ENCODE measurements at regions not wholly inside any gene's neighbourhood (a gene's known extent, or its start where the extent isn't known, plus 50 kb on each side); places are given as distances from the start of the nearest gene placed in this dataset.

DNA sequence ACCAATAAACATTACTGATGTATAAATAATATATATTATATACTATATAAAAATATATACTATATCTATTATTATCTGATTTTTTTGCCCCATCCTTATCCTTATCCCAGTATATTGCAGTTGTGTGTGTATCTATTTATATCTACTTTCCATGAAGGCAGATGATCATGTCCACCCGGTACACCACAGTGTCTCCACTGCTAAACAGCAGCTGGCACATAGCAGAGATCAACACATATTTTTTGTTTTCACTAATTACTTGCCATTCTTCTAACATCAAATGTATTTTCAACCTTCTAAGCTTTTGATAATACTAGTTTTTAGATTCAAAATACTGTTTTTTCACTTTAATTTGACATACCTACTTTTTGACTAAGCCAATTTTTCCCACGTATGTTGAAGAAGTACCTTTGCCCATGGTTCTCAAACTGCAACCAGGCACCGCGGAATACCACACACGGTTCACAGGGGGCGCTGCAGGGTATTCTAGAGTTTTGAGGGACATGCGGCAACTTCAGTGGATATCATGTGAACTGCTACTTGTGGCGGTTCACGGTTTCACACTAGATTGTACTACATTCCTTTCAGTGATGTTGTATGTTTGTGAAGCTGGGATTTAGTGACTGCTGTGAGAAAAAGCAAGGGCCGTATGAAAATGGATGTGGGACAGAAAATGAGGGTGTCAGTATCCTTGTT lies 182.5 kb upstream of the NPY2R start:
- H3F3A ChIP-seq (ENCODE audit: low read depth) = no peaks in the 10 kb centered on the region
- no peaks in the 10 kb centered on the region for H3K4me1 ChIP-seq (ENCODE audit: insufficient read depth, low read length, poor library complexity, severe bottlenecking)
- H3K79me2 ChIP-seq (ENCODE audit: insufficient read depth, low read length) = no peaks in the 10 kb centered on the region
- H3K4me2 ChIP-seq (ENCODE audit: low read depth, low read length, poor library complexity, severe bottlenecking) = no peak overlapping the region
- H3K4me3 ChIP-seq (ENCODE audit: low read length, poor library complexity, severe bottlenecking) = no peak overlapping the region
- H3K9ac ChIP-seq (ENCODE audit: low read depth, low read length, poor library complexity, severe bottlenecking) = no peak overlapping the region
- H3K27me3 ChIP-seq (ENCODE audit: insufficient read depth, low read length, poor library complexity, severe bottlenecking) = no peaks in the 10 kb centered on the region
- peak; percentile 81 for TF ChIP-seq CTCF (conservative IDR thresholded peaks at IDR 0.05; ENCODE audit: low read length)
- no peak for TF ChIP-seq EZH2phosphoT487 (IDR thresholded peaks at IDR 0.05; ENCODE audit: borderline replicate concordance)
- H4K20me1 ChIP-seq (ENCODE audit: insufficient read depth, low read length, poor library complexity, severe bottlenecking) = no peaks in the 10 kb centered on the region
- no peaks in the 10 kb centered on the region for H3K9me3 ChIP-seq (ENCODE audit: insufficient read depth, low read depth, low read length)
- H3K9me2 ChIP-seq (replicated peaks; ENCODE audit: low read depth, low read length) = no peaks in the 10 kb centered on the region
- H2AFZ ChIP-seq (ENCODE audit: low read length) = peak overlapping the region; percentile 6; the same call in 1 of the 2 replicates
- H3K36me3 ChIP-seq (ENCODE audit: insufficient read depth, low read length) = no peaks in the 10 kb centered on the region

- no peaks in the 10 kb centered on the region for H3K79me2 ChIP-seq (ENCODE audit: insufficient read depth, low read length)
- H3K4me2 ChIP-seq (ENCODE audit: low read depth, low read length, poor library complexity, severe bottlenecking) = no peak overlapping the region
- H4K20me1 ChIP-seq (ENCODE audit: insufficient read depth, low read length, poor library complexity, severe bottlenecking) = no peaks in the 10 kb centered on the region
- no peaks in the 10 kb centered on the region for H3K27me3 ChIP-seq (ENCODE audit: insufficient read depth, low read length, poor library complexity, severe bottlenecking)
- H3K4me3 ChIP-seq (ENCODE audit: low read length, poor library complexity, severe bottlenecking) = no peak overlapping the region
- no peaks in the 10 kb centered on the region for H3K9me3 ChIP-seq (ENCODE audit: insufficient read depth, low read depth, low read length)
- H3K4me1 ChIP-seq (ENCODE audit: insufficient read depth, low read length, poor library complexity, severe bottlenecking) = no peaks in the 10 kb centered on the region
- H3F3A ChIP-seq (ENCODE audit: low read depth) = no peaks in the 10 kb centered on the region
- no peak overlapping the region for H3K9ac ChIP-seq (ENCODE audit: low read depth, low read length, poor library complexity, severe bottlenecking)
- H2AFZ ChIP-seq (ENCODE audit: low read length) = peak overlapping the region; percentile 6; the same call in 1 of the 2 replicates
- no peaks in the 10 kb centered on the region for H3K36me3 ChIP-seq (ENCODE audit: insufficient read depth, low read length)
- no peak for TF ChIP-seq EZH2phosphoT487 (IDR thresholded peaks at IDR 0.05; ENCODE audit: borderline replicate concordance)
- no peak for TF ChIP-seq CTCF (conservative IDR thresholded peaks at IDR 0.05; ENCODE audit: low read length)
- no peaks in the 10 kb centered on the region for H3K9me2 ChIP-seq (replicated peaks; ENCODE audit: low read depth, low read length)
These were observed 181.7 kb upstream of the NPY2R start for GRCh38 chr4:155026715-155027114.

- Histone ChIP-seq H3K79me2 (ENCODE audit: insufficient read depth, low read length) (no peaks in the 10 kb centered on the region), H3K9me3 (ENCODE audit: insufficient read depth, low read depth, low read length) (no peaks in the 10 kb centered on the region), H4K20me1 (ENCODE audit: insufficient read depth, low read length, poor library complexity, severe bottlenecking) (no peaks in the 10 kb centered on the region), H2AFZ (ENCODE audit: low read length) (no peak overlapping the region), H3K9ac (ENCODE audit: low read depth, low read length, poor library complexity, severe bottlenecking) (no peak overlapping the region), H3K4me2 (ENCODE audit: low read depth, low read length, poor library complexity, severe bottlenecking) (no peak overlapping the region), H3K36me3 (ENCODE audit: insufficient read depth, low read length) (no peaks in the 10 kb centered on the region), H3K9me2 (replicated peaks; ENCODE audit: low read depth, low read length) (no peaks in the 10 kb centered on the region), H3K4me1 (ENCODE audit: insufficient read depth, low read length, poor library complexity, severe bottlenecking) (no peaks in the 10 kb centered on the region), H3K4me3 (ENCODE audit: low read length, poor library complexity, severe bottlenecking) (no peak overlapping the region), H3F3A (ENCODE audit: low read depth) (no peaks in the 10 kb centered on the region), H3K27me3 (ENCODE audit: insufficient read depth, low read length, poor library complexity, severe bottlenecking) (no peaks in the 10 kb centered on the region)
- TF ChIP-seq EZH2phosphoT487 (IDR thresholded peaks at IDR 0.05; ENCODE audit: borderline replicate concordance) (no peak), CTCF (conservative IDR thresholded peaks at IDR 0.05; ENCODE audit: low read length) (no peak)
These were observed 175.8 kb upstream of the NPY2R start for GRCh38 chr4:155032521-155033229.

Data from Loucy (cell line).